HepG2 (cell line): ENCODE measurements at regions not wholly inside any gene's neighbourhood (a gene's known extent, or its start where the extent isn't known, plus 50 kb on each side); places are given as distances from the start of the nearest gene placed in this dataset.

Experiments used
- ATAC-seq: fragments of 200-7000 bp; cut with Tn5 transposase; 3 replicates; pipeline ENCODE4 v1.9.1; 2020; ENCODE audit warnings: mild to moderate bottlenecking, moderate library complexity
- BruUV-seq: library from RNA; stranded (reverse); fragments of 400-500 nt; replicated peaks from 2 replicates; lab custom pipeline; 2021; lab: Mats Ljungman, UMichigan
- CTCF ChIA-PET: fragments of 300-600 bp; formaldehyde crosslinking; extraction: SDS; loops from one replicate; lab custom pipeline; 2021; ENCODE audit warnings: low total read pairs, inconsistent platforms, low intra/inter-chr PET ratio; lab: Yijun Ruan, JAX
- POLR2A ChIA-PET: fragments of 350-600 bp; sonication (Branson Sonifier 250); formaldehyde crosslinking; loops from one replicate; lab custom pipeline; 2020; ENCODE audit warnings: antibody characterized with exemption, inconsistent platforms; lab: Yijun Ruan, JAX
- DNase-seq: peaks from one replicate; pipeline ENCODE4 v3.0.0-alpha.2; 2015; ENCODE audit warnings: low spot score
- FAIRE-seq: peaks from 3 replicates; lab custom pipeline; 2011; peaks lifted over from hg19 to GRCh38; lab: Jason Lieb, UNC
- H2AFZ ChIP-seq: one replicate; pipeline ENCODE4 v1.6.1; 2011; ENCODE audit warnings: low read length, inconsistent platforms
- H3K27ac ChIP-seq: fragments of 300-600 bp; 3 replicates; pipeline ENCODE4 v1.8.0; 2011; ENCODE audit warnings: mixed run types, mild to moderate bottlenecking, mixed read lengths, low read length, inconsistent platforms; ENCODE audit not compliant: insufficient read depth; ENCODE audit errors: extremely low read length
- H3K27me3 ChIP-seq, 2 experiments: fragments of 200-600 bp in 1 of 2; 2 replicates in 1 of 2; 3 replicates in 1 of 2; pipeline versions ENCODE4 v1.6.0 to v1.8.0; 2011; ENCODE audit warnings: low read length in 2 of 2, mild to moderate bottlenecking in 2 of 2, moderate library complexity in 2 of 2, inconsistent platforms in 1 of 2; ENCODE audit not compliant: insufficient read depth in 2 of 2, control insufficient read depth in 1 of 2
- H3K36me3 ChIP-seq, 2 experiments: fragments of 200-600 bp in 1 of 2; replicated peaks in 1 of 2; 2 replicates in 1 of 2; 3 replicates in 1 of 2; pipeline versions ENCODE4 v1.5.1 to v1.8.0; 2011; ENCODE audit warnings: low read length in 2 of 2, inconsistent platforms in 1 of 2; ENCODE audit not compliant: insufficient read depth in 2 of 2, control insufficient read depth in 1 of 2
- H3K4me1 ChIP-seq: 2 replicates; pipeline ENCODE4 v1.5.1; 2012; ENCODE audit warnings: low read length, inconsistent platforms; ENCODE audit not compliant: insufficient read depth
- H3K4me2 ChIP-seq: 2 replicates; pipeline ENCODE4 v1.6.0; 2011; ENCODE audit warnings: low read depth, low read length, inconsistent platforms
- H3K4me3 ChIP-seq, 3 experiments: fragments of 200-600 bp in 1 of 3; sonication (generic), shearing (Covaris generic) in 1 of 3; replicated peaks in 1 of 3; 2 replicates each; pipeline ENCODE4 v1.5.1; 2011 to 2016; ENCODE audit warnings: low read length in 3 of 3, inconsistent platforms in 2 of 3, low read depth in 2 of 3, mild to moderate bottlenecking in 2 of 3, control low read depth in 1 of 3, mixed read lengths in 1 of 3; ENCODE audit not compliant: insufficient read depth in 1 of 3
- H3K79me2 ChIP-seq: one replicate; pipeline ENCODE4 v1.6.1; 2011; ENCODE audit warnings: low read length, inconsistent platforms; ENCODE audit not compliant: insufficient read depth
- H3K9ac ChIP-seq: 2 replicates; pipeline ENCODE4 v1.6.0; 2011; ENCODE audit warnings: mild to moderate bottlenecking, low read depth, low read length, inconsistent platforms; ENCODE audit not compliant: insufficient read depth
- H3K9me3 ChIP-seq: 2 replicates; pipeline ENCODE4 v1.5.1; 2012; ENCODE audit warnings: mild to moderate bottlenecking, low read length
- H4K20me1 ChIP-seq: 2 replicates; pipeline ENCODE4 v1.6.0; 2011; ENCODE audit warnings: inconsistent platforms, mild to moderate bottlenecking, low read length, moderate library complexity; ENCODE audit not compliant: insufficient read depth
- ARHGAP35 ChIP-seq: sonication (generic); formaldehyde crosslinking; IDR thresholded peaks from 2 replicates; pipeline ENCODE4 v1.9.0; 2022; ENCODE audit warnings: mild to moderate bottlenecking, inconsistent platforms, moderate library complexity, missing genetic modification reagents, borderline replicate concordance
- ATF7-NPFF ChIP-seq: sonication (generic); formaldehyde crosslinking; IDR thresholded peaks from 2 replicates; pipeline ENCODE4 v1.8.1; 2023; ENCODE audit warnings: mild to moderate bottlenecking, low read depth, missing genetic modification reagents, moderate library complexity
- RAD21 ChIP-seq: fragments of 450-650 bp; formaldehyde crosslinking; IDR thresholded peaks from 2 replicates; pipeline ENCODE4 v1.5.0; 2020; ENCODE audit warnings: mild to moderate bottlenecking
- SALL1 ChIP-seq: sonication (generic); formaldehyde crosslinking; IDR thresholded peaks from 2 replicates; pipeline ENCODE4 v1.8.0; 2022; ENCODE audit warnings: mild to moderate bottlenecking, missing genetic modification reagents
- SMC3 ChIP-seq: IDR thresholded peaks from 2 replicates; pipeline ENCODE4 v1.6.1; 2011; ENCODE audit warnings: low read length, improper control_type of control experiment
- STAG1 ChIP-seq: sonication (generic); formaldehyde crosslinking; IDR thresholded peaks from 2 replicates; pipeline ENCODE4 v1.4.0; 2020; ENCODE audit warnings: missing genetic modification reagents
- TOPORS ChIP-seq: sonication (generic); formaldehyde crosslinking; IDR thresholded peaks from 2 replicates; pipeline ENCODE4 v1.8.0; 2023; ENCODE audit warnings: mild to moderate bottlenecking, missing genetic modification reagents
- ZNF20 ChIP-seq: sonication (generic); formaldehyde crosslinking; IDR thresholded peaks from 2 replicates; pipeline ENCODE4 v1.4.0; 2020; ENCODE audit warnings: mild to moderate bottlenecking, moderate library complexity, missing genetic modification reagents
- ZNF232 ChIP-seq: sonication (generic); formaldehyde crosslinking; IDR thresholded peaks from 2 replicates; pipeline ENCODE4 v1.4.0; 2020; ENCODE audit warnings: missing genetic modification reagents, borderline replicate concordance
- ZNF430 ChIP-seq: sonication (generic); formaldehyde crosslinking; IDR thresholded peaks from 2 replicates; pipeline ENCODE4 v1.9.0; 2021; ENCODE audit warnings: mild to moderate bottlenecking, missing genetic modification reagents
- ZSCAN20 ChIP-seq: sonication (generic); formaldehyde crosslinking; IDR thresholded peaks from 2 replicates; pipeline ENCODE4 v1.4.0; 2020; ENCODE audit warnings: missing genetic modification reagents, mild to moderate bottlenecking, borderline replicate concordance
- WGBS: methylation state at CpG from one replicate; pipeline ENCODE4 v1.1.6; 2017; ENCODE audit warnings: low lambda C conversion rate; 5-methylcytosine and 5-hydroxymethylcytosine counted together
- in situ Hi-C: cut with HindIII; loops from 2 replicates; pipeline ENCODE4 v1.10.0; 2017; ENCODE audit warnings: low pct_unique_long_range_greater_than_20kb; ENCODE audit not compliant: extremely low pct_ligation_motif_present
- intact Hi-C: fragments of 100-400 bp; cut with micrococcal nuclease; formaldehyde crosslinking; loops from one replicate; pipeline ENCODE4 v1.10.0; 2022; ENCODE audit not compliant: unreplicated experiment
- TF ChIP-seq, protein P1 (sequence below): sonication (generic); formaldehyde crosslinking; IDR thresholded peaks from 2 replicates; pipeline ENCODE4 v1.5.0; 2020; ENCODE audit warnings: mild to moderate bottlenecking, missing genetic modification reagents, moderate library complexity
- TF ChIP-seq, protein P2 (sequence below): sonication (generic); formaldehyde crosslinking; IDR thresholded peaks from 2 replicates; pipeline ENCODE4 v1.8.0; 2022; ENCODE audit warnings: low read depth, missing genetic modification reagents
- TF ChIP-seq, protein P3 (sequence below): IDR thresholded peaks from 2 replicates; pipeline ENCODE4 v1.6.1; 2016; ENCODE audit warnings: mild to moderate bottlenecking
- TF ChIP-seq, protein P4 (sequence below): sonication (generic); formaldehyde crosslinking; IDR thresholded peaks from 2 replicates; pipeline ENCODE4 v1.4.0; 2020; ENCODE audit warnings: mild to moderate bottlenecking, missing genetic modification reagents

DNA sequence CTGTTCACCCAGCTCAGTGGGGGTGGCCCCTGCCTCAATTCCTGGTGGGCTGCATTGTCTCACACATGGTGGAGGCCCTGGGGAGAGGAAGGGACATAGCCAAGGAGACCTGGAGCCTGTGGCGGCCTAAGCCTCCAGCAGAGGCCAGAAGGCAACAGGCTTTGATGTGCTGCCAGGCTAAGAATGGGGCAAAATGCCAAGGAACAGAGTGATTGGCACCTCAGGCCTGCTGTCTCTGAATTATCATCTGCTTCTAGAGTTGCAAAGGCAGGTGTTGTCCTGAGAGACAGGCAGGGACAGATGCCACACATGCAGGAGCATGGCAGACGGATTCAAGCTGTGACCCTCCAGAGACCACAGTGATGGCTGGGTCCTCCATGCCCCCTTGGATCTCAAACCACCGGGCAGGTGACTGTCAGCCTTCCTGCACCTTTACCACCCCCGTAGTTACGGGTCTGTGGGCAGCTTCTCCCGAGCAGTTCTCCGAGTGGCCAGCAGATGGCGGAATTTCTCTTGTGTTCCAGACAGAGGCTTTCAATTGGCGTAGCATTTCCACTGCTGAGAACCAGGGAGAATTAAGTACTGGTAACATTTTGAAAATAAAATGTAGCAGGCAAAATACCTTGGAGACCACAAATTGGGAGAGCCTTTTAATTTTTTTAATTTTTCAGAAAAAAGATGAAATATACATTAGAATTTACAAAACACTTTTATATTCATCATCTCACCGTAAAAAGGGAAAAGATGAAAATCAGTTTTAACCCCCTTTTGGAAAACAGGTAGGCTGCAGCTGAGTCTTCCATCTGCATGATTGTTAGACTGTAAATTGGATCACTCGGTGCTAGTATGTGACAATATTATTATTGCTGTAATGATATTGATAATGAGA, 525.5 kb upstream of the CFAP20DC start:
- BruUV-seq = no TSS peak
- FAIRE-seq = peak; percentile 74

More for the DNA sequence above, 525.5 kb upstream of the CFAP20DC start:
- peak; percentile 53 for DNase-seq
- Histone ChIP-seq H3K27ac (no peak overlapping the region), H3K9me3 (no peaks in the 10 kb centered on the region), H3K36me3 (no peaks in the 10 kb centered on the region), H2AFZ (no peak overlapping the region), H4K20me1 (no peaks in the 10 kb centered on the region), H3K79me2 (no peaks in the 10 kb centered on the region)
- intact Hi-C loops = loop anchor here (1.0 to 10.0 kb wide), 3 partner anchors 234 to 361 kb away; no protein-coding TSS in a partner anchor
- CTCF ChIA-PET = interaction anchor here (3.2 kb wide), 1 partner anchor 282 kb away, joined by 42 read pairs; no protein-coding TSS in a partner anchor
- ATAC-seq = peak; percentile 91
- WGBS = 11% methylated on average over 9 of the region's 11 CpGs
- TF ChIP-seq ATF7-NPFF (CRISPR knock-in tag) = no peak
- TF ChIP-seq TOPORS (CRISPR knock-in tag) = no peak
- TF ChIP-seq ZNF430 = no peak
- peak; percentile 84 for TF ChIP-seq SMC3
- TF ChIP-seq ZNF20 (CRISPR knock-in tag) = no peak
- TF ChIP-seq, protein P1, sequence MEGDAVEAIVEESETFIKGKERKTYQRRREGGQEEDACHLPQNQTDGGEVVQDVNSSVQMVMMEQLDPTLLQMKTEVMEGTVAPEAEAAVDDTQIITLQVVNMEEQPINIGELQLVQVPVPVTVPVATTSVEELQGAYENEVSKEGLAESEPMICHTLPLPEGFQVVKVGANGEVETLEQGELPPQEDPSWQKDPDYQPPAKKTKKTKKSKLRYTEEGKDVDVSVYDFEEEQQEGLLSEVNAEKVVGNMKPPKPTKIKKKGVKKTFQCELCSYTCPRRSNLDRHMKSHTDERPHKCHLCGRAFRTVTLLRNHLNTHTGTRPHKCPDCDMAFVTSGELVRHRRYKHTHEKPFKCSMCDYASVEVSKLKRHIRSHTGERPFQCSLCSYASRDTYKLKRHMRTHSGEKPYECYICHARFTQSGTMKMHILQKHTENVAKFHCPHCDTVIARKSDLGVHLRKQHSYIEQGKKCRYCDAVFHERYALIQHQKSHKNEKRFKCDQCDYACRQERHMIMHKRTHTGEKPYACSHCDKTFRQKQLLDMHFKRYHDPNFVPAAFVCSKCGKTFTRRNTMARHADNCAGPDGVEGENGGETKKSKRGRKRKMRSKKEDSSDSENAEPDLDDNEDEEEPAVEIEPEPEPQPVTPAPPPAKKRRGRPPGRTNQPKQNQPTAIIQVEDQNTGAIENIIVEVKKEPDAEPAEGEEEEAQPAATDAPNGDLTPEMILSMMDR = peak; percentile 89
- TF ChIP-seq, protein P2, sequence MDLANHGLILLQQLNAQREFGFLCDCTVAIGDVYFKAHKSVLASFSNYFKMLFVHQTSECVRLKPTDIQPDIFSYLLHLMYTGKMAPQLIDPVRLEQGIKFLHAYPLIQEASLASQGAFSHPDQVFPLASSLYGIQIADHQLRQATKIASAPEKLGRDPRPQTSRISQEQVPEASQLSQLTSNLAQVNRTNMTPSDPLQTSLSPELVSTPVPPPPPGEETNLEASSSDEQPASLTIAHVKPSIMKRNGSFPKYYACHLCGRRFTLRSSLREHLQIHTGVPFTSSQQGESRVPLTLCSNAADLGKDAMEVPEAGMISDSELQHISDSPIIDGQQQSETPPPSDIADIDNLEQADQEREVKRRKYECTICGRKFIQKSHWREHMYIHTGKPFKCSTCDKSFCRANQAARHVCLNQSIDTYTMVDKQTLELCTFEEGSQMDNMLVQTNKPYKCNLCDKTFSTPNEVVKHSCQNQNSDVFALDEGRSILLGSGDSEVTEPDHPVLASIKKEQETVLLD (CRISPR knock-in tag) = no peak
- TF ChIP-seq, protein P3, sequence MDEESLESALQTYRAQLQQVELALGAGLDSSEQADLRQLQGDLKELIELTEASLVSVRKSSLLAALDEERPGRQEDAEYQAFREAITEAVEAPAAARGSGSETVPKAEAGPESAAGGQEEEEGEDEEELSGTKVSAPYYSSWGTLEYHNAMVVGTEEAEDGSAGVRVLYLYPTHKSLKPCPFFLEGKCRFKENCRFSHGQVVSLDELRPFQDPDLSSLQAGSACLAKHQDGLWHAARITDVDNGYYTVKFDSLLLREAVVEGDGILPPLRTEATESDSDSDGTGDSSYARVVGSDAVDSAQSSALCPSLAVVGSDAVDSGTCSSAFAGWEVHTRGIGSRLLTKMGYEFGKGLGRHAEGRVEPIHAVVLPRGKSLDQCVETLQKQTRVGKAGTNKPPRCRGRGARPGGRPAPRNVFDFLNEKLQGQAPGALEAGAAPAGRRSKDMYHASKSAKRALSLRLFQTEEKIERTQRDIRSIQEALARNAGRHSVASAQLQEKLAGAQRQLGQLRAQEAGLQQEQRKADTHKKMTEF = no peak
- no peak for TF ChIP-seq ZNF232 (CRISPR knock-in tag)
- TF ChIP-seq RAD21 = peak; percentile 83
- TF ChIP-seq ARHGAP35 (CRISPR knock-in tag) = no peak
- TF ChIP-seq, protein P4, sequence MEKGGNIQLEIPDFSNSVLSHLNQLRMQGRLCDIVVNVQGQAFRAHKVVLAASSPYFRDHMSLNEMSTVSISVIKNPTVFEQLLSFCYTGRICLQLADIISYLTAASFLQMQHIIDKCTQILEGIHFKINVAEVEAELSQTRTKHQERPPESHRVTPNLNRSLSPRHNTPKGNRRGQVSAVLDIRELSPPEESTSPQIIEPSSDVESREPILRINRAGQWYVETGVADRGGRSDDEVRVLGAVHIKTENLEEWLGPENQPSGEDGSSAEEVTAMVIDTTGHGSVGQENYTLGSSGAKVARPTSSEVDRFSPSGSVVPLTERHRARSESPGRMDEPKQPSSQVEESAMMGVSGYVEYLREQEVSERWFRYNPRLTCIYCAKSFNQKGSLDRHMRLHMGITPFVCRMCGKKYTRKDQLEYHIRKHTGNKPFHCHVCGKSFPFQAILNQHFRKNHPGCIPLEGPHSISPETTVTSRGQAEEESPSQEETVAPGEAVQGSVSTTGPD = no peak
- TF ChIP-seq STAG1 = peak; percentile 90
- no peak for TF ChIP-seq ZSCAN20
- 0 out of 2 replicates have a peak, but pooled peaks have one; percentile 14 for TF ChIP-seq SALL1 (CRISPR knock-in tag)
- TF ChIP-seq, all 625 proteins: peak for 5
- Histone ChIP-seq H3K4me2 (no peak overlapping the region), H3K27me3 (no peaks in the 10 kb centered on the region), H3K4me1 (no peaks in the 10 kb centered on the region), H3K4me3 (no peak overlapping the region), H3K9ac (no peak overlapping the region)
- in situ Hi-C loops = no loop called here
- POLR2A ChIA-PET = no interaction called here
